ENCODE measurements at regions not wholly inside any gene's neighbourhood (a gene's known extent, or its start where the extent isn't known, plus 50 kb on each side); places are given as distances from the start of the nearest gene placed in this dataset.

- H3K9me3 ChIP-seq, result no peaks in the 10 kb centered on the region
Measured at GRCh38 chr2:57987835-57988573, 58.6 kb upstream of the VRK2 start.

GRCh38 chr2:57990118-57990725, 56.4 kb upstream of the VRK2 start:
- Histone ChIP-seq H3K4me1 (peaks cover 0 to 6% (median 0%) of the 10 kb centered on the region in 3 donors), H3K4me3 (no peak overlapping the region), H3K27me3 (no peaks in the 10 kb centered on the region), H3K36me3 (no peaks in the 10 kb centered on the region), H3K27ac (no peak overlapping the region), H3K9me3 (no peaks in the 10 kb centered on the region)
- intact Hi-C loops (cut with DNase I), result no loop called here
- no peak for DNase-seq
- TF ChIP-seq POLR2A (IDR thresholded peaks at IDR 0.05) (no peak), CTCF (IDR thresholded peaks at IDR 0.05) (no peak)
- WGBS, 2 donors, result 43 to 47% methylated on average over 2 of the region's 2 CpGs

More at GRCh38 chr2:57987835-57988573, 58.6 kb upstream of the VRK2 start:
- H3K27me3 ChIP-seq, result no peaks in the 10 kb centered on the region
- H3K27ac ChIP-seq, result no peak overlapping the region
- TF ChIP-seq CTCF (IDR thresholded peaks at IDR 0.05), result no peak
- no peak for TF ChIP-seq POLR2A (IDR thresholded peaks at IDR 0.05)
- H3K4me1 ChIP-seq, result peaks cover 0 to 6% (median 0%) of the 10 kb centered on the region in 3 donors
- DNase-seq, result no peak
- intact Hi-C loops (cut with DNase I), result no loop called here
- H3K36me3 ChIP-seq, result no peaks in the 10 kb centered on the region
- no peak overlapping the region for H3K4me3 ChIP-seq

Small RNA genes in the stretch of these regions (small RNA-seq; reads per million reads assigned to genes)
- gene PPIAP63 (0 reads per million in 4 donors), gene RF00592 (0 reads per million in 4 donors)

Measured in esophagus squamous epithelium (tissue), 5 donors.